ENCODE measurements at regions not wholly inside any gene's neighbourhood (a gene's known extent, or its start where the extent isn't known, plus 50 kb on each side); places are given as distances from the start of the nearest gene placed in this dataset.
A peak's percentile ranks its signal among the peaks of the same experiment; 100 is the strongest.

DNA sequence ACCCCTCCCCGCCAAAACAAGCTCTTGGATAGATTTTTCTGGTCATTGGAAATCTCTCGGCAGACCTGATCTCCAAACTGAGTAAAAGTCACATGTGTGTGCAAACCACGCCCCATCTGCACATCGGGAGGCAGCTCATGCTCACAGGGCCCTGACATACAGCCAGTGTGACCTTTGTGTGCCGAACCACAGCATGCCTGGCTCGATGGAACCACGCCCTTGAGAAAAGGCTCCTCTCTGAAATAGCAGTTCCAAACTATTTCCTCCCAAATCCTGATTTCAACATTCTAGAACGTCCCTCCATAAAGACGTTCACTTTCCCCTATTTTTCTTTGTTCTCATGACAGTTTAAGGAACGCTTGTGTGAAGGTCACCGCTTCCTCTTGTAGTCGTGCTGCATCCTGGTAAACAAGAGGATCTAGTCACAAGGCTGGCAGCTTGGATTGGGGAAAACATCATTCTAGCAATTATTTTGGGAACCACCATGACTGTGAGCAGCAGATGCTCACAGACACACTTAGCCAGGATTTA is 59.3 kb upstream of the MAP4K4 start:
- H3K9me3 ChIP-seq (ENCODE audit: control insufficient read depth, insufficient read depth, low read length) = no peaks in the 10 kb centered on the region
- intact Hi-C loops (cut with micrococcal nuclease) = no loop called here
- H3K4me3 ChIP-seq (ENCODE audit: low read length) = no peak overlapping the region
- no peaks in the 10 kb centered on the region for H3K4me1 ChIP-seq (ENCODE audit: control insufficient read depth, insufficient read depth, low read length)
- WGBS (ENCODE audit: insufficient coverage) = 81% methylated on average over 12 of the region's 12 CpGs
- H3K9me3 Mint-ChIP-seq = no peaks in the 10 kb centered on the region
- no peak for ATAC-seq
- no peaks in the 10 kb centered on the region for H3K27me3 Mint-ChIP-seq (ENCODE audit: low read depth in 2 of 2)
- H3K36me3 Mint-ChIP-seq = no peaks in the 10 kb centered on the region
- no peaks in the 10 kb centered on the region for H3K36me3 ChIP-seq (ENCODE audit: control insufficient read depth, insufficient read depth, low read length)
- no peak for TF ChIP-seq CTCF (IDR thresholded peaks at IDR 0.05)
- no peaks in the 10 kb centered on the region for H3K4me1 Mint-ChIP-seq
- H3K27me3 ChIP-seq (ENCODE audit: control insufficient read depth, insufficient read depth, low read length) = no peaks in the 10 kb centered on the region
- no peak for DNase-seq
- no peak overlapping the region for H3K27ac Mint-ChIP-seq
- H3K27ac ChIP-seq (ENCODE audit: low read length) = no peak overlapping the region
- H3K4me3 Mint-ChIP-seq = no peak overlapping the region

- no peak overlapping the region for H3K4me3 Mint-ChIP-seq
- no peak overlapping the region for H3K27ac ChIP-seq (ENCODE audit: low read length)
- 85% methylated on average over 18 of the region's 18 CpGs for WGBS (ENCODE audit: insufficient coverage)
- no peaks in the 10 kb centered on the region for H3K9me3 ChIP-seq (ENCODE audit: control insufficient read depth, insufficient read depth, low read length)
- no peaks in the 10 kb centered on the region for H3K4me1 ChIP-seq (ENCODE audit: control insufficient read depth, insufficient read depth, low read length)
- intact Hi-C loops (cut with micrococcal nuclease) = no loop called here
- H3K27me3 ChIP-seq (ENCODE audit: control insufficient read depth, insufficient read depth, low read length) = no peaks in the 10 kb centered on the region
- TF ChIP-seq CTCF (IDR thresholded peaks at IDR 0.05) = no peak
- no peak for ATAC-seq
- H3K9me3 Mint-ChIP-seq = no peaks in the 10 kb centered on the region
- no peaks in the 10 kb centered on the region for H3K4me1 Mint-ChIP-seq
- DNase-seq = no peak
- no peak overlapping the region for H3K27ac Mint-ChIP-seq
- no peaks in the 10 kb centered on the region for H3K36me3 ChIP-seq (ENCODE audit: control insufficient read depth, insufficient read depth, low read length)
- peaks cover 0 to 3% of the 10 kb centered on the region in 2 donors for H3K27me3 Mint-ChIP-seq (ENCODE audit: low read depth in 2 of 2)
- H3K36me3 Mint-ChIP-seq = no peaks in the 10 kb centered on the region
- H3K4me3 ChIP-seq (ENCODE audit: low read length) = no peak overlapping the region
Observed at GRCh38 chr2:101630224-101630949, 67.1 kb upstream of the MAP4K4 start.

- DNase-seq (no peak), ATAC-seq (no peak)
- Histone ChIP-seq H3K27ac (ENCODE audit: low read length) (no peak overlapping the region), H3K4me1 (ENCODE audit: control insufficient read depth, insufficient read depth, low read length) (no peaks in the 10 kb centered on the region), H3K9me3 (ENCODE audit: control insufficient read depth, insufficient read depth, low read length) (no peaks in the 10 kb centered on the region), H3K27me3 (ENCODE audit: control insufficient read depth, insufficient read depth, low read length) (no peaks in the 10 kb centered on the region), H3K4me3 (ENCODE audit: low read length) (no peak overlapping the region), H3K36me3 (ENCODE audit: control insufficient read depth, insufficient read depth, low read length) (no peaks in the 10 kb centered on the region)
- 94% methylated on average over 11 of the region's 16 CpGs for WGBS (ENCODE audit: insufficient coverage)
- no peak for TF ChIP-seq CTCF (IDR thresholded peaks at IDR 0.05)
- Mint-ChIP-seq H3K4me1 (peaks cover 7% of the 10 kb centered on the region in 2 donors), H3K36me3 (no peaks in the 10 kb centered on the region), H3K27ac (peak overlapping the region in 1 of 2 donors; percentile 44), H3K27me3 (ENCODE audit: low read depth in 2 of 2) (peaks cover 0 to 3% of the 10 kb centered on the region in 2 donors), H3K4me3 (no peak overlapping the region), H3K9me3 (no peaks in the 10 kb centered on the region)
- intact Hi-C loops (cut with micrococcal nuclease) = no loop called here
Observed at GRCh38 chr2:101628030-101628392, 69.5 kb upstream of the MAP4K4 start.

Measured in natural killer cell (primary cell).